Endodermal cell (in vitro differentiated cells): ENCODE measurements at regions not wholly inside any gene's neighbourhood (a gene's known extent, or its start where the extent isn't known, plus 50 kb on each side); places are given as distances from the start of the nearest gene placed in this dataset.
"Not testable (repeated sequence)": the region's sequence is repeated elsewhere in the genome, so short reads cannot be mapped to it uniquely, and the experiment has no call there.

Experiments used
- DNase-seq: peaks from one replicate; pipeline ENCODE4 v3.0.0-alpha.2; 2017
- H3K27ac ChIP-seq: 2 replicates; pipeline ENCODE4 v1.5.1; 2013; ENCODE audit warnings: mild to moderate bottlenecking, low read depth, low read length, moderate library complexity
- H3K27me3 ChIP-seq: 2 replicates; pipeline ENCODE4 v1.6.1; 2013; ENCODE audit warnings: mild to moderate bottlenecking, low read length, moderate library complexity; ENCODE audit not compliant: insufficient read depth, control insufficient read depth, poor library complexity, severe bottlenecking
- H3K36me3 ChIP-seq: 2 replicates; pipeline ENCODE4 v1.7.0; 2013; ENCODE audit warnings: mild to moderate bottlenecking, low read length, moderate library complexity; ENCODE audit not compliant: control insufficient read depth, insufficient read depth
- H3K4me1 ChIP-seq: one replicate; pipeline ENCODE4 v1.7.0; 2013; ENCODE audit warnings: low read length; ENCODE audit not compliant: control insufficient read depth, insufficient read depth
- H3K4me3 ChIP-seq: 2 replicates; pipeline ENCODE4 v1.5.1; 2013; ENCODE audit warnings: mild to moderate bottlenecking, low read length, moderate library complexity
- H3K9ac ChIP-seq: 2 replicates; pipeline ENCODE4 v1.6.1; 2013; ENCODE audit warnings: mild to moderate bottlenecking, low read length, moderate library complexity; ENCODE audit not compliant: poor library complexity, severe bottlenecking; ENCODE audit errors: extremely low read depth
- H3K9me3 ChIP-seq: 2 replicates; pipeline ENCODE4 v1.6.1; 2013; ENCODE audit warnings: mild to moderate bottlenecking, low read length, moderate library complexity; ENCODE audit not compliant: control insufficient read depth
- H3K27ac Mint-ChIP-seq: 2 replicates; pipeline ENCODE4 v1.8.0; 2020; ENCODE audit warnings: mixed read lengths
- H3K27me3 Mint-ChIP-seq: 2 replicates; pipeline ENCODE4 v1.8.0; 2021; ENCODE audit warnings: mild to moderate bottlenecking, mixed read lengths; ENCODE audit not compliant: insufficient read depth
- H3K36me3 Mint-ChIP-seq: 2 replicates; pipeline ENCODE4 v1.8.0; 2020; ENCODE audit warnings: low read depth, mixed read lengths
- H3K4me1 Mint-ChIP-seq: 2 replicates; pipeline ENCODE4 v1.8.0; 2020; ENCODE audit warnings: mixed read lengths
- H3K4me3 Mint-ChIP-seq: 2 replicates; pipeline ENCODE4 v1.8.0; 2020; ENCODE audit warnings: mild to moderate bottlenecking, moderate library complexity, mixed read lengths
- H3K9me3 Mint-ChIP-seq: 2 replicates; pipeline ENCODE4 v1.8.0; 2020; ENCODE audit warnings: mild to moderate bottlenecking, mixed read lengths
- CTCF ChIP-seq: fragments of 200-600 bp; sonication (generic); conservative IDR thresholded peaks from 2 replicates; pipeline ENCODE4 v1.5.0; 2021; ENCODE audit warnings: antibody characterized with exemption, mild to moderate bottlenecking
- WGBS, 2 experiments: methylation state at CpG; one replicate each; pipeline versions ENCODE4 v1.1.5 to v1.1.7; 2013; ENCODE audit warnings: missing lambda C conversion rate in 2 of 2, mixed read lengths in 1 of 2; ENCODE audit not compliant: insufficient coverage in 1 of 2, insufficient read length in 1 of 2; 5-methylcytosine and 5-hydroxymethylcytosine counted together

GRCh38 chr2:215784371-215784783 is 229.0 kb downstream of the MREG start:
- Mint-ChIP-seq H3K4me3 (no peak overlapping the region), H3K27me3 (no peaks in the 10 kb centered on the region), H3K4me1 (peaks cover 31% of the 10 kb centered on the region), H3K27ac (no peak overlapping the region), H3K9me3 (no peaks in the 10 kb centered on the region), H3K36me3 (no peaks in the 10 kb centered on the region)
- WGBS, 2 experiments = 78 to 93% methylated on average over 2 to 3 of the region's 3 CpGs
- no peaks in the 10 kb centered on the region for H3K27me3 ChIP-seq
- DNase-seq = no peak
- H3K27ac ChIP-seq = peak overlapping the region; percentile 33
- TF ChIP-seq CTCF = no peak
- H3K4me1 ChIP-seq = peaks cover 4% of the 10 kb centered on the region
- no peak overlapping the region for H3K9ac ChIP-seq
- H3K36me3 ChIP-seq = no peaks in the 10 kb centered on the region
- H3K9me3 ChIP-seq = no peaks in the 10 kb centered on the region
- H3K4me3 ChIP-seq = no peak overlapping the region

- H3K9me3 ChIP-seq, H3K36me3 Mint-ChIP-seq, H3K27ac ChIP-seq, H3K9me3 Mint-ChIP-seq, H3K27me3 Mint-ChIP-seq, H3K27me3 ChIP-seq, H3K36me3 ChIP-seq, H3K9ac ChIP-seq, H3K4me3 Mint-ChIP-seq, H3K4me1 ChIP-seq, H3K4me3 ChIP-seq, DNase-seq, H3K27ac Mint-ChIP-seq: not testable (repeated sequence)
- 94 to 97% methylated on average over 6 of the region's 7 CpGs for WGBS, 2 experiments
- H3K4me1 Mint-ChIP-seq = peaks cover 31% of the 10 kb centered on the region
Measured at GRCh38 chr2:215783640-215784039, 229.7 kb downstream of the MREG start.

GRCh38 chr2:215782965-215783364 is 230.4 kb downstream of the MREG start:
- no peak overlapping the region for H3K27ac Mint-ChIP-seq
- Histone ChIP-seq H3K4me1 (peaks cover 4% of the 10 kb centered on the region), H3K27me3 (no peaks in the 10 kb centered on the region), H3K4me3 (no peak overlapping the region), H3K9ac (no peak overlapping the region), H3K9me3 (no peaks in the 10 kb centered on the region), H3K27ac (no peak overlapping the region), H3K36me3 (no peaks in the 10 kb centered on the region)
- no peaks in the 10 kb centered on the region for H3K27me3 Mint-ChIP-seq
- TF ChIP-seq CTCF = peak; percentile 39
- H3K36me3 Mint-ChIP-seq = no peaks in the 10 kb centered on the region
- DNase-seq = no peak
- H3K4me1 Mint-ChIP-seq = peaks cover 29% of the 10 kb centered on the region
- no peak overlapping the region for H3K4me3 Mint-ChIP-seq
- no peaks in the 10 kb centered on the region for H3K9me3 Mint-ChIP-seq
- WGBS, 2 experiments = 91% methylated on average over 2 of the region's 2 CpGs; no CpG with 5 or more reads in 1 of the 2 experiments

GRCh38 chr2:215782295-215782694 is 231.1 kb downstream of the MREG start:
- no peaks in the 10 kb centered on the region for H3K27me3 Mint-ChIP-seq
- Histone ChIP-seq H3K9ac (no peak overlapping the region), H3K27me3 (no peaks in the 10 kb centered on the region), H3K9me3 (no peaks in the 10 kb centered on the region), H3K36me3 (no peaks in the 10 kb centered on the region), H3K4me1 (no peaks in the 10 kb centered on the region), H3K4me3 (no peak overlapping the region), H3K27ac (no peak overlapping the region)
- DNase-seq = no peak
- no peak overlapping the region for H3K27ac Mint-ChIP-seq
- no peaks in the 10 kb centered on the region for H3K36me3 Mint-ChIP-seq
- no peak overlapping the region for H3K4me3 Mint-ChIP-seq
- no peak for TF ChIP-seq CTCF
- WGBS, 2 experiments = 88 to 100% methylated on average over 1 of the region's 1 CpG
- no peaks in the 10 kb centered on the region for H3K9me3 Mint-ChIP-seq
- H3K4me1 Mint-ChIP-seq = peaks cover 24% of the 10 kb centered on the region
